SJSA1 (cell line): ENCODE measurements at regions not wholly inside any gene's neighbourhood (a gene's known extent, or its start where the extent isn't known, plus 50 kb on each side); places are given as distances from the start of the nearest gene placed in this dataset.

Experiments
- DNase-seq, 2 experiments: peaks; one replicate each; pipeline ENCODE4 v3.0.0-alpha.2; 2015 to 2020; ENCODE audit warnings: low spot score in 2 of 2, low read depth in 1 of 2
- H3K27ac ChIP-seq: fragments of 250-450 bp; sonication (Bioruptor Pico); 2 replicates; pipeline ENCODE4 v1.5.1; 2020; ENCODE audit warnings: mild to moderate bottlenecking, moderate library complexity
- H3K27me3 ChIP-seq: fragments of 250-450 bp; sonication (Bioruptor Pico); replicated peaks from 2 replicates; pipeline ENCODE4 v1.5.1; 2020; ENCODE audit warnings: mild to moderate bottlenecking, moderate library complexity
- H3K36me3 ChIP-seq: fragments of 250-450 bp; sonication (Bioruptor Pico); 2 replicates; pipeline ENCODE4 v1.5.1; 2020; ENCODE audit warnings: mild to moderate bottlenecking
- H3K4me1 ChIP-seq: fragments of 250-450 bp; sonication (Bioruptor Pico); replicated peaks from 2 replicates; pipeline ENCODE4 v1.6.1; 2021; ENCODE audit warnings: mild to moderate bottlenecking
- H3K4me3 ChIP-seq: fragments of 250-450 bp; sonication (Bioruptor Pico); 2 replicates; pipeline ENCODE4 v1.5.1; 2020; ENCODE audit warnings: mild to moderate bottlenecking
- H3K9me3 ChIP-seq: fragments of 250-450 bp; sonication (Bioruptor Pico); replicated peaks from 2 replicates; pipeline ENCODE4 v1.5.1; 2020; ENCODE audit warnings: mild to moderate bottlenecking

GRCh38 chr12:124498275-124499189 is 68.9 kb downstream of the NCOR2 start:
- peak in 1 of 2 experiments; percentile 50 for DNase-seq
- no peaks in the 10 kb centered on the region for H3K27me3 ChIP-seq
- H3K27ac ChIP-seq = peak overlapping the region; percentile 26
- peaks cover 46% of the 10 kb centered on the region for H3K36me3 ChIP-seq
- no peak overlapping the region for H3K4me3 ChIP-seq
- no peaks in the 10 kb centered on the region for H3K9me3 ChIP-seq
- peaks cover 47% of the 10 kb centered on the region for H3K4me1 ChIP-seq

GRCh38 chr12:124497658-124498057 is 69.8 kb downstream of the NCOR2 start:
- DNase-seq = no peak
- Histone ChIP-seq H3K4me1 (peaks cover 47% of the 10 kb centered on the region), H3K27ac (peak overlapping the region; percentile 26; the same call in 1 of the 2 replicates), H3K27me3 (no peaks in the 10 kb centered on the region), H3K4me3 (no peak overlapping the region), H3K36me3 (peaks cover 55% of the 10 kb centered on the region), H3K9me3 (no peaks in the 10 kb centered on the region)

GRCh38 chr12:124497039-124497438 is 70.4 kb downstream of the NCOR2 start:
- no peak overlapping the region for H3K27ac ChIP-seq
- H3K4me3 ChIP-seq = no peak overlapping the region
- DNase-seq = no peak
- H3K27me3 ChIP-seq = no peaks in the 10 kb centered on the region
- H3K36me3 ChIP-seq = peaks cover 55% of the 10 kb centered on the region
- H3K9me3 ChIP-seq = no peaks in the 10 kb centered on the region
- peaks cover 47% of the 10 kb centered on the region for H3K4me1 ChIP-seq

- no peak for DNase-seq
- no peaks in the 10 kb centered on the region for H3K9me3 ChIP-seq
- no peak overlapping the region for H3K4me3 ChIP-seq
- H3K4me1 ChIP-seq = peaks cover 45% of the 10 kb centered on the region
- H3K36me3 ChIP-seq = peaks cover 55% of the 10 kb centered on the region
- H3K27me3 ChIP-seq = no peaks in the 10 kb centered on the region
- no peak overlapping the region for H3K27ac ChIP-seq
Measured at GRCh38 chr12:124496584-124496983, 70.8 kb downstream of the NCOR2 start.

GRCh38 chr12:124495194-124495983 is 72.0 kb downstream of the NCOR2 start:
- Histone ChIP-seq H3K4me3 (no peak overlapping the region), H3K36me3 (peaks cover 60% of the 10 kb centered on the region), H3K4me1 (peaks cover 33% of the 10 kb centered on the region), H3K9me3 (no peaks in the 10 kb centered on the region), H3K27ac (no peak overlapping the region), H3K27me3 (no peaks in the 10 kb centered on the region)
- no peak for DNase-seq

- no peak overlapping the region for H3K27ac ChIP-seq
- no peak for DNase-seq
- H3K27me3 ChIP-seq = no peaks in the 10 kb centered on the region
- H3K36me3 ChIP-seq = peaks cover 57% of the 10 kb centered on the region
- H3K9me3 ChIP-seq = no peaks in the 10 kb centered on the region
- H3K4me3 ChIP-seq = no peak overlapping the region
- peaks cover 27% of the 10 kb centered on the region for H3K4me1 ChIP-seq
Measured at GRCh38 chr12:124494751-124495129, 72.7 kb downstream of the NCOR2 start.

- H3K4me3 ChIP-seq = no peak overlapping the region
- H3K36me3 ChIP-seq = peaks cover 57% of the 10 kb centered on the region
- H3K4me1 ChIP-seq = peaks cover 20% of the 10 kb centered on the region
- H3K27me3 ChIP-seq = no peaks in the 10 kb centered on the region
- DNase-seq = no peak
- H3K27ac ChIP-seq = no peak overlapping the region
- no peaks in the 10 kb centered on the region for H3K9me3 ChIP-seq
Measured at GRCh38 chr12:124493809-124494750, 73.3 kb downstream of the NCOR2 start.

GRCh38 chr12:124492879-124493808 is 74.3 kb downstream of the NCOR2 start:
- Histone ChIP-seq H3K4me3 (no peak overlapping the region), H3K9me3 (no peaks in the 10 kb centered on the region), H3K4me1 (peaks cover 11% of the 10 kb centered on the region), H3K36me3 (peaks cover 59% of the 10 kb centered on the region), H3K27ac (no peak overlapping the region), H3K27me3 (no peaks in the 10 kb centered on the region)
- no peak for DNase-seq

GRCh38 chr12:124491856-124492420 is 75.5 kb downstream of the NCOR2 start:
- Histone ChIP-seq H3K9me3 (no peaks in the 10 kb centered on the region), H3K27ac (no peak overlapping the region), H3K4me3 (no peak overlapping the region), H3K4me1 (0 out of 2 replicates have a peak, but pooled peaks cover 3% of the 10 kb centered on the region), H3K36me3 (peaks cover 63% of the 10 kb centered on the region), H3K27me3 (no peaks in the 10 kb centered on the region)
- no peak for DNase-seq

- Histone ChIP-seq H3K36me3 (peaks cover 67% of the 10 kb centered on the region), H3K9me3 (no peaks in the 10 kb centered on the region), H3K4me1 (no peaks in the 10 kb centered on the region), H3K4me3 (no peak overlapping the region), H3K27me3 (no peaks in the 10 kb centered on the region), H3K27ac (no peak overlapping the region)
- DNase-seq = no peak
Measured at GRCh38 chr12:124491310-124491709, 76.1 kb downstream of the NCOR2 start.

GRCh38 chr12:124490584-124491305 is 76.7 kb downstream of the NCOR2 start:
- Histone ChIP-seq H3K36me3 (peaks cover 71% of the 10 kb centered on the region), H3K4me1 (no peaks in the 10 kb centered on the region), H3K27me3 (no peaks in the 10 kb centered on the region), H3K4me3 (no peak overlapping the region), H3K27ac (no peak overlapping the region), H3K9me3 (no peaks in the 10 kb centered on the region)
- no peak for DNase-seq
